ENCODE measurements at regions not wholly inside any gene's neighbourhood (a gene's known extent, or its start where the extent isn't known, plus 50 kb on each side); places are given as distances from the start of the nearest gene placed in this dataset.
"Not testable (repeated sequence)": the region's sequence is repeated elsewhere in the genome, so short reads cannot be mapped to it uniquely, and the experiment has no call there.

GRCh38 chrX:40387311-40387710 is 193.5 kb upstream of the ATP6AP2 start:
- TF ChIP-seq CTCF (conservative IDR thresholded peaks at IDR 0.05); EZH2 (IDR thresholded peaks at IDR 0.05; ENCODE audit: low read depth): not testable (repeated sequence)

All from PC-9 (cell line).